ENCODE measurements at regions not wholly inside any gene's neighbourhood (a gene's known extent, or its start where the extent isn't known, plus 50 kb on each side); places are given as distances from the start of the nearest gene placed in this dataset.

DNA sequence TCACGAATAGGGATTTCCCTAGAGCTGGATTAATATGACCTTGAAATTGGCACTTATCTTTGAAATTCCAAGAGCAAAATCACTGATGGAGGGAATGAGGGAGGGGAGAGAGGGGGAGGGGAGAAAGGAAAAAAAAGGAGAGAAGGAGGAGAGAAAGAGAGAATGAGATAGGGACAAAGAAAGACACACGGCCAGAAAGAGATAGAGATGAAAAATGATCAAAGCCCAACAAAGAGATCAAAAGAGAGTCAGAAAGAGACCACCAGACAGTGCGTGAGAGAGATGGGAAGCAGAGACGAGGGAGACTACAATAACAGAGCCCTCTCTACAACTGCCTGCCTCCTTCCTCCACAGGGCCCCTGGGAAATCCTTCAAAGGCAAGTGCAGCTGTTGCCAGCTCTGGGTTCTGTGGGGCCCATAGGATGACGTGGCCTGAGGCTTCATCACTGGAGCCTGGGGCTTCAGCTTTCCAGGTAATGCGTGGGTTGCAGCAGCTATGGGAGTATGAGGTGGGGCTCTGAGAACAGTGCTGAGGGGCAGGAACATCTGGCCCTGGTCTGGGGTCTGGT is 58.3 kb upstream of the SHB start:
- no peak overlapping the region for H3T11ph ChIP-seq (ENCODE audit: low read length)
- no peaks in the 10 kb centered on the region for H3K79me1 ChIP-seq (ENCODE audit: insufficient read depth, low read depth, low read length, poor library complexity, severe bottlenecking)
- no peak overlapping the region for H3K27ac Mint-ChIP-seq
- H4K20me1 ChIP-seq (ENCODE audit: control insufficient read depth, insufficient read depth, insufficient read length), result no peaks in the 10 kb centered on the region
- H3K23me2 ChIP-seq (ENCODE audit: insufficient read length, low read depth, low read length, poor library complexity, severe bottlenecking), result no peaks in the 10 kb centered on the region
- H2BK120ac ChIP-seq (ENCODE audit: low read depth, low read length, poor library complexity, severe bottlenecking), result no peak overlapping the region
- H2AK5ac ChIP-seq (ENCODE audit: insufficient read length, low read length), result no peak overlapping the region
- no CpG with 5 or more reads among the region's 6 CpGs for WGBS (ENCODE audit: extremely low coverage, insufficient read length, low lambda C conversion rate)
- no peak overlapping the region for H4K8ac ChIP-seq (replicated peaks; ENCODE audit: insufficient read length, low read depth, low read length)
- H3K9ac ChIP-seq (ENCODE audit: extremely low read depth, insufficient read length, low read length), result no peak overlapping the region
- no peak overlapping the region for H2BK20ac ChIP-seq (ENCODE audit: low read depth, low read length, poor library complexity, severe bottlenecking)
- no peak overlapping the region for H2BK15ac ChIP-seq (ENCODE audit: low read depth, low read length)
- H2BK5ac ChIP-seq (ENCODE audit: insufficient read length, low read length), result no peak overlapping the region
- no peaks in the 10 kb centered on the region for H3K4me1 Mint-ChIP-seq
- no peaks in the 10 kb centered on the region for H3K9me3 ChIP-seq (ENCODE audit: control insufficient read depth, low read depth, low read length)
- no peak overlapping the region for H3K18ac ChIP-seq (ENCODE audit: insufficient read length, low read depth, low read length)
- H3K14ac ChIP-seq (ENCODE audit: insufficient read depth, low read length), result no peak overlapping the region
- H3K23ac ChIP-seq (ENCODE audit: insufficient read length, low read depth, low read length), result no peak overlapping the region
- no peak overlapping the region for H3K4me2 ChIP-seq (ENCODE audit: insufficient read depth, insufficient read length, low read length)
- no peak overlapping the region for H4K91ac ChIP-seq (ENCODE audit: insufficient read length, low read depth, low read length)
- no peak overlapping the region for H2BK12ac ChIP-seq (ENCODE audit: insufficient read length, low read depth, low read length)
- H3K56ac ChIP-seq (ENCODE audit: insufficient read length, low read depth, low read length), result no peak overlapping the region
- H3K36me3 Mint-ChIP-seq (ENCODE audit: insufficient read depth in 1 of 3, low read depth in 3 of 3), result no peaks in the 10 kb centered on the region
- peaks cover 49% of the 10 kb centered on the region for H3K27me3 Mint-ChIP-seq (ENCODE audit: low read depth)
- H3K79me2 ChIP-seq (ENCODE audit: insufficient read depth, low read length), result no peaks in the 10 kb centered on the region
- TF ChIP-seq, protein P1, sequence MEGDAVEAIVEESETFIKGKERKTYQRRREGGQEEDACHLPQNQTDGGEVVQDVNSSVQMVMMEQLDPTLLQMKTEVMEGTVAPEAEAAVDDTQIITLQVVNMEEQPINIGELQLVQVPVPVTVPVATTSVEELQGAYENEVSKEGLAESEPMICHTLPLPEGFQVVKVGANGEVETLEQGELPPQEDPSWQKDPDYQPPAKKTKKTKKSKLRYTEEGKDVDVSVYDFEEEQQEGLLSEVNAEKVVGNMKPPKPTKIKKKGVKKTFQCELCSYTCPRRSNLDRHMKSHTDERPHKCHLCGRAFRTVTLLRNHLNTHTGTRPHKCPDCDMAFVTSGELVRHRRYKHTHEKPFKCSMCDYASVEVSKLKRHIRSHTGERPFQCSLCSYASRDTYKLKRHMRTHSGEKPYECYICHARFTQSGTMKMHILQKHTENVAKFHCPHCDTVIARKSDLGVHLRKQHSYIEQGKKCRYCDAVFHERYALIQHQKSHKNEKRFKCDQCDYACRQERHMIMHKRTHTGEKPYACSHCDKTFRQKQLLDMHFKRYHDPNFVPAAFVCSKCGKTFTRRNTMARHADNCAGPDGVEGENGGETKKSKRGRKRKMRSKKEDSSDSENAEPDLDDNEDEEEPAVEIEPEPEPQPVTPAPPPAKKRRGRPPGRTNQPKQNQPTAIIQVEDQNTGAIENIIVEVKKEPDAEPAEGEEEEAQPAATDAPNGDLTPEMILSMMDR (conservative IDR thresholded peaks at IDR 0.05), result no peak
- H3K27ac ChIP-seq (ENCODE audit: insufficient read length, low read depth, low read length), result no peak overlapping the region
- H3K9me3 Mint-ChIP-seq, result no peaks in the 10 kb centered on the region
- no peak for DNase-seq
- no peak overlapping the region for H3K4ac ChIP-seq (ENCODE audit: low read depth, low read length)
- no peaks in the 10 kb centered on the region; the same call in 1 of the 2 replicates for H3K27me3 ChIP-seq (ENCODE audit: insufficient read depth, low read length)
- no peaks in the 10 kb centered on the region for H3K4me1 ChIP-seq (ENCODE audit: insufficient read depth, low read length)
- H2AFZ ChIP-seq (ENCODE audit: low read length), result no peak overlapping the region
- no peak overlapping the region for H4K5ac ChIP-seq (ENCODE audit: insufficient read length, low read depth, low read length)
- H3K4me3 Mint-ChIP-seq, result no peak overlapping the region

Data from H9 (cell line).